Activated naive CD4-positive, alpha-beta T cell treated with anti-CD3 and anti-CD28 coated beads for 36 hours (primary cell): ENCODE measurements at regions not wholly inside any gene's neighbourhood (a gene's known extent, or its start where the extent isn't known, plus 50 kb on each side); places are given as distances from the start of the nearest gene placed in this dataset.

Experiments
- CTCF ChIA-PET: fragments of 350-600 bp; sonication (Branson Sonifier 250); formaldehyde crosslinking; loops from one replicate; lab custom pipeline; 2021; ENCODE audit warnings: antibody characterized with exemption; lab: Charles Lee
- DNase-seq: peaks from one replicate; pipeline ENCODE4 v3.0.0-alpha.2; 2020
- H3K27ac Mint-ChIP-seq: one replicate; pipeline ENCODE4 v1.8.0; 2021; ENCODE audit warnings: mild to moderate bottlenecking, mixed read lengths
- H3K27me3 Mint-ChIP-seq: one replicate; pipeline ENCODE4 v1.8.0; 2021; ENCODE audit warnings: low read depth, mixed read lengths
- H3K36me3 Mint-ChIP-seq: one replicate; pipeline ENCODE4 v1.8.0; 2021; ENCODE audit warnings: low read depth, mixed read lengths
- H3K4me1 Mint-ChIP-seq: one replicate; pipeline ENCODE4 v1.8.0; 2021; ENCODE audit warnings: low read depth, mixed read lengths
- H3K4me3 Mint-ChIP-seq: one replicate; pipeline ENCODE4 v1.8.0; 2021; ENCODE audit warnings: mild to moderate bottlenecking, moderate library complexity, mixed read lengths
- H3K9me3 Mint-ChIP-seq: one replicate; pipeline ENCODE4 v1.8.0; 2021; ENCODE audit warnings: mixed read lengths
- intact Hi-C: fragments of 100-400 bp; cut with micrococcal nuclease; formaldehyde crosslinking; loops from one replicate; pipeline ENCODE4 v1.15.1; 2023

GRCh38 chr3:187916072-187916471 is 170.8 kb upstream of the BCL6 start:
- CTCF ChIA-PET = interaction anchor here (0.7 kb wide), 1 partner anchor 119 kb away, joined by 4 read pairs; no protein-coding TSS in a partner anchor
- H3K4me3 Mint-ChIP-seq = no peak overlapping the region
- no peak for DNase-seq
- no peaks in the 10 kb centered on the region for H3K27me3 Mint-ChIP-seq
- no peaks in the 10 kb centered on the region for H3K36me3 Mint-ChIP-seq
- H3K9me3 Mint-ChIP-seq = no peaks in the 10 kb centered on the region
- H3K4me1 Mint-ChIP-seq = peaks cover 61% of the 10 kb centered on the region
- intact Hi-C loops = loop anchor here (5.0 to 10.0 kb wide), 3 partner anchors 236 to 669 kb away; partner anchors contain the start of gene LPP
- H3K27ac Mint-ChIP-seq = no peak overlapping the region

- H3K4me3 Mint-ChIP-seq = peak overlapping the region; percentile 60
- CTCF ChIA-PET = interaction anchor here (0.5 to 2.1 kb wide), 9 partner anchors 8 to 276 kb away, joined by 3 to 7 read pairs (median 3); no protein-coding TSS in a partner anchor
- H3K27me3 Mint-ChIP-seq = no peaks in the 10 kb centered on the region
- no peaks in the 10 kb centered on the region for H3K36me3 Mint-ChIP-seq
- DNase-seq = no peak
- intact Hi-C loops = loop anchor here (2.0 to 10.0 kb wide), 5 partner anchors 143 to 835 kb away; partner anchors contain the start of gene LPP
- peak overlapping the region; percentile 94 for H3K27ac Mint-ChIP-seq
- peaks cover 79% of the 10 kb centered on the region for H3K4me1 Mint-ChIP-seq
- no peaks in the 10 kb centered on the region for H3K9me3 Mint-ChIP-seq
Observed at GRCh38 chr3:187918081-187918644, 172.9 kb upstream of the BCL6 start.

GRCh38 chr3:187919048-187919447 is 173.8 kb upstream of the BCL6 start:
- CTCF ChIA-PET = interaction anchor here (0.9 to 1.6 kb wide), 2 partner anchors 142 to 178 kb away, joined by 3 to 4 read pairs; no protein-coding TSS in a partner anchor
- H3K27me3 Mint-ChIP-seq = no peaks in the 10 kb centered on the region
- intact Hi-C loops = loop anchor here (1.0 to 10.0 kb wide), 20 partner anchors 49 to 1031 kb away; partner anchors contain the start of genes BCL6 and LPP
- H3K27ac Mint-ChIP-seq = peak overlapping the region; percentile 94
- peaks cover 83% of the 10 kb centered on the region for H3K4me1 Mint-ChIP-seq
- peaks cover 5% of the 10 kb centered on the region for H3K9me3 Mint-ChIP-seq
- peaks cover 2% of the 10 kb centered on the region for H3K36me3 Mint-ChIP-seq
- DNase-seq = peak; percentile 77
- peak overlapping the region; percentile 60 for H3K4me3 Mint-ChIP-seq

- Mint-ChIP-seq H3K4me3 (peak overlapping the region; percentile 60), H3K27ac (peak overlapping the region; percentile 94), H3K36me3 (peaks cover 2% of the 10 kb centered on the region), H3K4me1 (peaks cover 83% of the 10 kb centered on the region), H3K27me3 (no peaks in the 10 kb centered on the region), H3K9me3 (peaks cover 5% of the 10 kb centered on the region)
- intact Hi-C loops = loop anchor here (1.0 to 10.0 kb wide), 20 partner anchors 49 to 1031 kb away; partner anchors contain the start of genes BCL6 and LPP
- CTCF ChIA-PET = no interaction called here
- DNase-seq = peak; percentile 42
Observed at GRCh38 chr3:187919544-187919943, 174.3 kb upstream of the BCL6 start.

- CTCF ChIA-PET = interaction anchor here (0.6 kb wide), 1 partner anchor 62 kb away, joined by 3 read pairs; no protein-coding TSS in a partner anchor
- H3K4me3 Mint-ChIP-seq = no peak overlapping the region
- peak overlapping the region; percentile 94 for H3K27ac Mint-ChIP-seq
- H3K4me1 Mint-ChIP-seq = peaks cover 84% of the 10 kb centered on the region
- H3K9me3 Mint-ChIP-seq = peaks cover 8% of the 10 kb centered on the region
- no peaks in the 10 kb centered on the region for H3K27me3 Mint-ChIP-seq
- DNase-seq = no peak
- intact Hi-C loops = no loop called here
- H3K36me3 Mint-ChIP-seq = peaks cover 2% of the 10 kb centered on the region
Observed at GRCh38 chr3:187920030-187920429, 174.8 kb upstream of the BCL6 start.

- Mint-ChIP-seq H3K36me3 (peaks cover 2% of the 10 kb centered on the region), H3K27me3 (no peaks in the 10 kb centered on the region), H3K27ac (peak overlapping the region; percentile 27), H3K9me3 (peaks cover 8% of the 10 kb centered on the region), H3K4me3 (no peak overlapping the region), H3K4me1 (peaks cover 87% of the 10 kb centered on the region)
- DNase-seq = no peak
- intact Hi-C loops = no loop called here
- CTCF ChIA-PET = interaction anchor here (0.6 kb wide), 1 partner anchor 55 kb away, joined by 3 read pairs; no protein-coding TSS in a partner anchor
Observed at GRCh38 chr3:187920913-187921312, 175.6 kb upstream of the BCL6 start.

- intact Hi-C loops = loop anchor here (2.0 kb wide), 2 partner anchors 65 to 243 kb away; no protein-coding TSS in a partner anchor
- CTCF ChIA-PET = interaction anchor here (0.6 to 0.7 kb wide), 2 partner anchors 55 to 79 kb away, joined by 3 to 5 read pairs; no protein-coding TSS in a partner anchor
- no peak for DNase-seq
- Mint-ChIP-seq H3K36me3 (peaks cover 2% of the 10 kb centered on the region), H3K4me1 (peaks cover 87% of the 10 kb centered on the region), H3K9me3 (peaks cover 8% of the 10 kb centered on the region), H3K27me3 (no peaks in the 10 kb centered on the region), H3K4me3 (no peak overlapping the region), H3K27ac (no peak overlapping the region)
Observed at GRCh38 chr3:187921391-187922074, 176.3 kb upstream of the BCL6 start.

- Mint-ChIP-seq H3K27me3 (no peaks in the 10 kb centered on the region), H3K27ac (peak overlapping the region; percentile 75), H3K4me3 (no peak overlapping the region), H3K4me1 (peaks cover 80% of the 10 kb centered on the region), H3K9me3 (peaks cover 8% of the 10 kb centered on the region), H3K36me3 (peaks cover 2% of the 10 kb centered on the region)
- peak; percentile 60 for DNase-seq
- intact Hi-C loops = loop anchor here (1.0 to 2.0 kb wide), 12 partner anchors 35 to 1209 kb away; no protein-coding TSS in a partner anchor
- CTCF ChIA-PET = interaction anchor here (1.1 to 2.1 kb wide), 3 partner anchors 39 to 183 kb away, joined by 3 to 12 read pairs (median 5); no protein-coding TSS in a partner anchor
Observed at GRCh38 chr3:187922704-187923416, 177.6 kb upstream of the BCL6 start.

- Mint-ChIP-seq H3K4me1 (peaks cover 75% of the 10 kb centered on the region), H3K36me3 (peaks cover 2% of the 10 kb centered on the region), H3K27me3 (no peaks in the 10 kb centered on the region), H3K4me3 (no peak overlapping the region), H3K27ac (no peak overlapping the region), H3K9me3 (peaks cover 8% of the 10 kb centered on the region)
- intact Hi-C loops = no loop called here
- CTCF ChIA-PET = interaction anchor here (1.7 to 2.1 kb wide), 2 partner anchors 38 to 185 kb away, joined by 3 to 12 read pairs; no protein-coding TSS in a partner anchor
- no peak for DNase-seq
Observed at GRCh38 chr3:187924651-187925050, 179.4 kb upstream of the BCL6 start.

- H3K4me1 Mint-ChIP-seq = peaks cover 71% of the 10 kb centered on the region
- intact Hi-C loops = no loop called here
Observed at GRCh38 chr3:187925326-187925725, 180.1 kb upstream of the BCL6 start.

GRCh38 chr3:187926620-187927019 is 181.4 kb upstream of the BCL6 start:
- no peak for DNase-seq
- CTCF ChIA-PET = interaction anchor here (1.2 to 2.1 kb wide), 3 partner anchors 9 to 186 kb away, joined by 3 to 14 read pairs (median 6); no protein-coding TSS in a partner anchor
- Mint-ChIP-seq H3K36me3 (peaks cover 2% of the 10 kb centered on the region), H3K4me1 (peaks cover 60% of the 10 kb centered on the region), H3K4me3 (no peak overlapping the region), H3K27ac (no peak overlapping the region), H3K9me3 (peaks cover 8% of the 10 kb centered on the region), H3K27me3 (no peaks in the 10 kb centered on the region)
- intact Hi-C loops = no loop called here

More at GRCh38 chr3:187925326-187925725, 180.1 kb upstream of the BCL6 start:
- H3K27ac Mint-ChIP-seq = no peak overlapping the region
- CTCF ChIA-PET = interaction anchor here (1.2 to 1.7 kb wide), 2 partner anchors 178 to 182 kb away, joined by 3 to 6 read pairs; no protein-coding TSS in a partner anchor
- peaks cover 2% of the 10 kb centered on the region for H3K36me3 Mint-ChIP-seq
- DNase-seq = no peak
- no peaks in the 10 kb centered on the region for H3K27me3 Mint-ChIP-seq
- no peak overlapping the region for H3K4me3 Mint-ChIP-seq
- peaks cover 8% of the 10 kb centered on the region for H3K9me3 Mint-ChIP-seq
